MCF 10A (cell line): ENCODE measurements at regions not wholly inside any gene's neighbourhood (a gene's known extent, or its start where the extent isn't known, plus 50 kb on each side); places are given as distances from the start of the nearest gene placed in this dataset.
A peak's percentile ranks its signal among the peaks of the same experiment; 100 is the strongest.

Experiments
- BruUV-seq: library from RNA; stranded (reverse); fragments of 400-500 nt; replicated peaks from 2 replicates; lab custom pipeline; 2021; lab: Mats Ljungman, UMichigan
- CTCF ChIA-PET: fragments of 300-600 bp; sonication (Branson Sonifier 250); formaldehyde crosslinking; extraction: SDS; loops from one replicate; lab custom pipeline; 2021; ENCODE audit warnings: antibody characterized with exemption, inconsistent platforms; lab: Yijun Ruan, JAX
- POLR2A ChIA-PET: fragments of 300-600, 350-650 bp; sonication (Branson Sonifier 250); formaldehyde crosslinking; extraction: SDS; loops from one replicate; lab custom pipeline; 2020; ENCODE audit warnings: antibody characterized with exemption, inconsistent platforms; lab: Yijun Ruan, JAX
- DNase-seq: peaks from one replicate; pipeline ENCODE4 v3.0.0-alpha.2; 2018; ENCODE audit not compliant: unreplicated experiment
- H3K27ac Mint-ChIP-seq: one replicate; pipeline ENCODE4 v1.8.0; 2022; ENCODE audit warnings: mild to moderate bottlenecking, low read depth, mixed read lengths; ENCODE audit not compliant: unreplicated experiment
- H3K27me3 Mint-ChIP-seq: one replicate; pipeline ENCODE4 v1.8.0; 2022; ENCODE audit warnings: mixed read lengths; ENCODE audit not compliant: insufficient read depth, unreplicated experiment
- H3K36me3 Mint-ChIP-seq: one replicate; pipeline ENCODE4 v1.8.0; 2022; ENCODE audit warnings: mild to moderate bottlenecking, moderate library complexity, mixed read lengths; ENCODE audit not compliant: insufficient read depth, unreplicated experiment
- H3K4me1 Mint-ChIP-seq: one replicate; pipeline ENCODE4 v1.8.0; 2022; ENCODE audit warnings: mixed read lengths; ENCODE audit not compliant: insufficient read depth, unreplicated experiment
- H3K4me3 Mint-ChIP-seq: one replicate; pipeline ENCODE4 v1.8.0; 2022; ENCODE audit warnings: mild to moderate bottlenecking, moderate library complexity, mixed read lengths; ENCODE audit not compliant: unreplicated experiment
- H3K9me3 Mint-ChIP-seq: one replicate; pipeline ENCODE4 v1.8.0; 2022; ENCODE audit warnings: mixed read lengths; ENCODE audit not compliant: unreplicated experiment
- intact Hi-C: fragments of 100-400 bp; cut with micrococcal nuclease; formaldehyde crosslinking; loops from 2 replicates; pipeline ENCODE4 v1.14.1; 2022
- TF ChIP-seq, protein P1 (sequence below): fragments of 200-600 bp; IDR thresholded peaks from one replicate; pipeline ENCODE4 v1.8.0; 2022; ENCODE audit warnings: antibody characterized with exemption, mild to moderate bottlenecking; ENCODE audit not compliant: unreplicated experiment

DNA sequence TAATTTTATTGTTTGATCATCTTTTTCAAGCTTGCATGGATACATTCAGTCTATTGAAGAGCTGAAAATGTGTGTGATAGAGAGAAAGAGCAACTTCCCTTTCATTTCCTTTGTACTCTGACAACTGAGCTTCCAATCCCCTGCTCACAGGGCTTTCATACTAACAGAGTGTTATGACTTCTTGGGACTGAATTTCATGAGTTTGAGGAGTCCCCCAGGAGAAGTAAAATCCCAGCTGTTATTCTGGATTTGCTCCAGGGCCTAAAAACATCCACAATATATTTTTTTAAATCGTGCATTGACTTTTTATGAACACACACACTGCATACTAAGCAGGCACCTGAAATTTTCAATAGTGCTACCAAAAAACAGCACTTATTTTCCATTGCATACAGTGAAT lies 195.8 kb upstream of the CAND1 start:
- no peak for DNase-seq
- no TSS peak for BruUV-seq
- no peaks in the 10 kb centered on the region for H3K36me3 Mint-ChIP-seq
- TF ChIP-seq, protein P1, sequence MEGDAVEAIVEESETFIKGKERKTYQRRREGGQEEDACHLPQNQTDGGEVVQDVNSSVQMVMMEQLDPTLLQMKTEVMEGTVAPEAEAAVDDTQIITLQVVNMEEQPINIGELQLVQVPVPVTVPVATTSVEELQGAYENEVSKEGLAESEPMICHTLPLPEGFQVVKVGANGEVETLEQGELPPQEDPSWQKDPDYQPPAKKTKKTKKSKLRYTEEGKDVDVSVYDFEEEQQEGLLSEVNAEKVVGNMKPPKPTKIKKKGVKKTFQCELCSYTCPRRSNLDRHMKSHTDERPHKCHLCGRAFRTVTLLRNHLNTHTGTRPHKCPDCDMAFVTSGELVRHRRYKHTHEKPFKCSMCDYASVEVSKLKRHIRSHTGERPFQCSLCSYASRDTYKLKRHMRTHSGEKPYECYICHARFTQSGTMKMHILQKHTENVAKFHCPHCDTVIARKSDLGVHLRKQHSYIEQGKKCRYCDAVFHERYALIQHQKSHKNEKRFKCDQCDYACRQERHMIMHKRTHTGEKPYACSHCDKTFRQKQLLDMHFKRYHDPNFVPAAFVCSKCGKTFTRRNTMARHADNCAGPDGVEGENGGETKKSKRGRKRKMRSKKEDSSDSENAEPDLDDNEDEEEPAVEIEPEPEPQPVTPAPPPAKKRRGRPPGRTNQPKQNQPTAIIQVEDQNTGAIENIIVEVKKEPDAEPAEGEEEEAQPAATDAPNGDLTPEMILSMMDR: no peak
- intact Hi-C loops: no loop called here
- H3K27ac Mint-ChIP-seq: no peak overlapping the region
- H3K4me1 Mint-ChIP-seq: peaks cover 31% of the 10 kb centered on the region
- no peak overlapping the region for H3K4me3 Mint-ChIP-seq
- H3K9me3 Mint-ChIP-seq: no peaks in the 10 kb centered on the region
- ChIA-PET CTCF (interaction anchor here (0.6 to 2.4 kb wide), 4 partner anchors 146 to 612 kb away, joined by 3 to 9 read pairs (median 4); no protein-coding TSS in a partner anchor), POLR2A (interaction anchor here (0.6 to 1.3 kb wide), 3 partner anchors 52 to 196 kb away, joined by 3 to 4 read pairs (median 3); partner anchors contain the start of gene CAND1)
- H3K27me3 Mint-ChIP-seq: peaks cover 22% of the 10 kb centered on the region

DNA sequence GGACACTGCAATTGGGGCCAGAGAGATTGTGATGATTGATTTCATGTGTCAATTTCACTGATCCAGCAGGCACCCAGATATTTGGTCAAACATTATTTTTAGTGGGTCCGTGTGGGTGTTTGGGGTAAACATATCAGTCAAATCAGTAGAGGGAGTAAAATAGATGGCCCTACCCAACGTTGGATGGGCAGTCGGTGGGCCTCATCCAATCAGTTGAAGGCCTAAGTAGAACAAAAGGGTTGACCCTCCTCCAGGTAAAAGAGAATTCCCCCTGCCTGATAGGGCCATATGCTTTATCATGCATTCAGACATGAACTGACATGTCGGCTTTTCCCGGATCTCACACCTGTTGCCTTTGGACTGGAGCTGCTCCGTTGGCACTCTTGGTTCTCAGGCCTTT lies 195.1 kb upstream of the CAND1 start:
- ChIA-PET CTCF (interaction anchor here (0.6 to 1.6 kb wide), 4 partner anchors 48 to 195 kb away, joined by 3 to 8 read pairs (median 3); partner anchors contain the start of gene CAND1), POLR2A (interaction anchor here (0.6 kb wide), 1 partner anchor 642 kb away, joined by 3 read pairs; no protein-coding TSS in a partner anchor)
- Mint-ChIP-seq H3K9me3 (no peaks in the 10 kb centered on the region), H3K27me3 (peaks cover 24% of the 10 kb centered on the region), H3K4me1 (peaks cover 28% of the 10 kb centered on the region), H3K4me3 (no peak overlapping the region), H3K36me3 (no peaks in the 10 kb centered on the region), H3K27ac (no peak overlapping the region)
- no peak for DNase-seq
- no TSS peak for BruUV-seq
- intact Hi-C loops: no loop called here
- TF ChIP-seq, protein P1: no peak

DNA sequence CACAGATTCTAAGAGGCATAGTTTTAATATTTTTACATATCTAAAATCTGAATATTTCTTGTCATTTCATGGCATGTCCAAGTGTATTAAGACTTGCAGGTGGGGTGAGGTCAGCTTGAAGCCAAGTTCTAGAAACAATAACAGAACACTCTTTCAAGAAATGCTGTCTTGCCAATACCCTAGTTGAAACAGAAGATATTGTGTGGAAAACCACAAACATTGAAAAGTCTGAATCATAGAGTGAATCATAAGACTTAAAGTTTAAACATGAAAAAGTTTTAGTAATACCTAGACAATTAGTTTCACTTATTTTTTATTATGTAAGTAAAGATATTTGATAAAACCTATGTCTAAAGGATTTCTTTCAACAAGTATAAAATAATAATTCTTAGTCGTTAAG lies 191.5 kb upstream of the CAND1 start:
- H3K4me1 Mint-ChIP-seq: peaks cover 19% of the 10 kb centered on the region
- no peaks in the 10 kb centered on the region for H3K36me3 Mint-ChIP-seq
- DNase-seq: peak; percentile 80
- no peaks in the 10 kb centered on the region for H3K9me3 Mint-ChIP-seq
- ChIA-PET CTCF (no interaction called here), POLR2A (no interaction called here)
- no peak overlapping the region for H3K27ac Mint-ChIP-seq
- intact Hi-C loops: no loop called here
- peaks cover 57% of the 10 kb centered on the region for H3K27me3 Mint-ChIP-seq
- no peak overlapping the region for H3K4me3 Mint-ChIP-seq
- BruUV-seq: no TSS peak
- TF ChIP-seq, protein P1: no peak

DNA sequence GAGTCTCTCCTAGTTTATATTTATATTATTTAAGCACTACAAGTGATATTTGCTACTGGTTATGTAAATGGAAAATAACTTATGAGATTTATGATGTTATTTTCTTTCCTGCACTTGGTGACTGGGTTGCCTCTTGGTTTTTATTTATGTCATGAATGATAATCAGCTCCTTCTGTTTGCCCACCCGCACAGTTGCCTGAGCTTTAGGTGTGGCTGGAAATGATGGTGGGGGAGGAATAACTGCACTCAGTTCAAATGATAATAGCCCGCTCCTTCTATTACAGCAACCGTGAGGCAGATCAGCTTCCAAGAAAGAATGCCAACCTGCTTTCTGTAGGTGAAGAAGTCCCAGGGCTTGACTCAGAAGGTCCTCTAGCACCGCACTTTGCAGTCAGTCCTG lies 190.2 kb upstream of the CAND1 start:
- peaks cover 57% of the 10 kb centered on the region for H3K27me3 Mint-ChIP-seq
- intact Hi-C loops: no loop called here
- H3K4me3 Mint-ChIP-seq: no peak overlapping the region
- no TSS peak for BruUV-seq
- POLR2A ChIA-PET: interaction anchor here (0.9 kb wide), 2 partner anchors 10 to 189 kb away, joined by 3 to 4 read pairs; no protein-coding TSS in a partner anchor
- TF ChIP-seq, protein P1: no peak
- DNase-seq: no peak
- no peaks in the 10 kb centered on the region for H3K9me3 Mint-ChIP-seq
- peaks cover 19% of the 10 kb centered on the region for H3K4me1 Mint-ChIP-seq
- CTCF ChIA-PET: interaction anchor here (0.5 to 0.6 kb wide), 3 partner anchors 20 to 142 kb away, joined by 3 read pairs; no protein-coding TSS in a partner anchor
- H3K27ac Mint-ChIP-seq: no peak overlapping the region
- no peaks in the 10 kb centered on the region for H3K36me3 Mint-ChIP-seq
